ENCODE measurements at regions not wholly inside any gene's neighbourhood (a gene's known extent, or its start where the extent isn't known, plus 50 kb on each side); places are given as distances from the start of the nearest gene placed in this dataset.

DNA sequence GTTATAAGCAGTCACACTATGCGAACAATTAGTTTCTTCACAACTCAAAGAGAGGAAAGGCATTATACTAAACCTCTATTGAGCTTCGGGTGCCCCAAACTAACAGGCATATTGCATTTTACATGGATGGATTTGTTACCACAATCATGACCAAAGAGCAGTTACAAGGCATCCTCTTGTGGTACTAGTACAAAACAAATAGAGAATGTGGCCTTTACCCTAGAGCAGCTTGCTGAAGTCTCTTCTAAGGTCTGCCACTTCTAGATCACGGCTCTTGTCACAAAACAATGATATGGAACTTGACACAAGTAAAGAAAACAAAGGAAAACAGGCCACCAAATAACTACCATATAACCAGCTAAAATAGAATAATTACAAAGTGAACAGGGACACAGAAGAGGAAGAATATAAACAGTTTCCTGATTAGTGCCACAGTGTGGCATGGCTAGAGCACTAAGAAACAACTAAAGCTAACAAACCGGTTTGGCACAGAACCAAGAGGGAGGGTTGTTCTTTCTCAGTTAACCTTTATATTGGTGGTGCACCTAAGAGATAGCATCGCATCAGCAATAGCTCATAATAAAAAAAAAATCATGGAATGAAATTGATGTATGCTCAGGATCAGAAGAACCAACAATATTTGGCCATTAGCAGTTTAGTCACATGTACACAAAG is 209.7 kb upstream of the ATP2B1 start:
- H3K4me3 ChIP-seq (ENCODE audit: low read depth, low read length): no peak overlapping the region
- TF ChIP-seq, protein P1, sequence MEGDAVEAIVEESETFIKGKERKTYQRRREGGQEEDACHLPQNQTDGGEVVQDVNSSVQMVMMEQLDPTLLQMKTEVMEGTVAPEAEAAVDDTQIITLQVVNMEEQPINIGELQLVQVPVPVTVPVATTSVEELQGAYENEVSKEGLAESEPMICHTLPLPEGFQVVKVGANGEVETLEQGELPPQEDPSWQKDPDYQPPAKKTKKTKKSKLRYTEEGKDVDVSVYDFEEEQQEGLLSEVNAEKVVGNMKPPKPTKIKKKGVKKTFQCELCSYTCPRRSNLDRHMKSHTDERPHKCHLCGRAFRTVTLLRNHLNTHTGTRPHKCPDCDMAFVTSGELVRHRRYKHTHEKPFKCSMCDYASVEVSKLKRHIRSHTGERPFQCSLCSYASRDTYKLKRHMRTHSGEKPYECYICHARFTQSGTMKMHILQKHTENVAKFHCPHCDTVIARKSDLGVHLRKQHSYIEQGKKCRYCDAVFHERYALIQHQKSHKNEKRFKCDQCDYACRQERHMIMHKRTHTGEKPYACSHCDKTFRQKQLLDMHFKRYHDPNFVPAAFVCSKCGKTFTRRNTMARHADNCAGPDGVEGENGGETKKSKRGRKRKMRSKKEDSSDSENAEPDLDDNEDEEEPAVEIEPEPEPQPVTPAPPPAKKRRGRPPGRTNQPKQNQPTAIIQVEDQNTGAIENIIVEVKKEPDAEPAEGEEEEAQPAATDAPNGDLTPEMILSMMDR (conservative IDR thresholded peaks at IDR 0.05; ENCODE audit: low read depth, low read length): no peak
- no peak for DNase-seq (ENCODE audit: low read depth)

DNA sequence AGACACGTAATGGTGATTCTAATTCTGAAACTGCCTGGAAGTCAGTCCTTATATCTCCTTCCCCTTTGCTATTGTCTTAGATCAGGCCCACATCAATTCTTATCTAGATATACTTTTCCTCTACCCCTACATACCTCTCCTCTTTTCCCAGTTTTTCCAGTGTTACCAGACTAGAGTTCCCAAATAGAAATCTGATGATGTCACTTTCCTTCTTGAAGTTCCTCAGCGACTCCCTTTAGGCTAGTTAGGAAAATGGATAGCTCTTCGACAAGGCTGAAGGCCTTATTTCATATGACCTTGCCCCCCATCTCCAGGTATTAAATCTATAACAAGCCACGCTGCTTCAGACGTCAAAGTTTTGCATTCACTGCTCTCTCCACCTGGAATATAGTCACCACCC is 201.1 kb upstream of the ATP2B1 start:
- DNase-seq (ENCODE audit: low read depth): no peak
- no peak overlapping the region for H3K4me3 ChIP-seq (ENCODE audit: low read depth, low read length)
- TF ChIP-seq, protein P1 (conservative IDR thresholded peaks at IDR 0.05; ENCODE audit: low read depth, low read length): no peak

DNA sequence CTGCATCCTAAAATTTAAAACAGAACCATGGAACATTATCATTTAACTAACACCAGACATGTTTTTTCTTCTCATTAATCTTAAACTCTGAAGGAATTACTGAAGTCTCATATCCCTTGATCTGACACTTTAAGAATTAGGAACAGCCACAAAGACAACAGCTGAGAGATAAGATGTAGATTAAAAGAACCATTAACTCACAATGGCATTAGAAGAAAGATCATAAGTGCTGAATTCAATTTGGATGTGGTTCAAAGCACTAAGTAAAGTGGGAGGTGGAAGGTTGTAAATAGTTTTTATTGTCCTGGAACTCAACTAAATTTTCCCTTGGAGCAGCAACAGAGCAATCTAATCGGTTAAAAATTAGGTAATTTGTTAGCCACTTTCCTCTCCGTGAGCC is 199.0 kb upstream of the ATP2B1 start:
- TF ChIP-seq, protein P1 (conservative IDR thresholded peaks at IDR 0.05; ENCODE audit: low read depth, low read length): no peak
- DNase-seq (ENCODE audit: low read depth): no peak
- H3K4me3 ChIP-seq (ENCODE audit: low read depth, low read length): no peak overlapping the region

DNA sequence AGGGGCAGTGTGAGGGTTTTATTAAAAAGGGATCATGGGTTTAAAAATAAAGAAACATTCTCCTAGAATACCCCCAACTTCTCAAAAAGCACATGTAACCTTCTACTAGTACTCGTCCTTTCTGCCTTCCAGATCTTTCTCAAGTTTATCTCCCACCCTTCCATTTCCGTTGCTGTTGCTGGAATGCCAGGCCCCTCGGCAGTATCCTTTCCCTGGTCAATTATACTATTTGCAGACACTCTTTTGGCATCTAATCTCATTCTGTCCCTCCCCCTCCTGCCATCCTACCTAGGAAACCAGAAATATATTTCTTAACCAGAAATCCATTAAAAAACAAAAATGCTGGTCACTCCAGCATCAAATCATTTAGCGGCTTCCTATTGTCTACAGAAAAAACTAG is 198.2 kb upstream of the ATP2B1 start:
- H3K4me3 ChIP-seq (ENCODE audit: low read depth, low read length): no peak overlapping the region
- DNase-seq (ENCODE audit: low read depth): no peak
- TF ChIP-seq, protein P1 (conservative IDR thresholded peaks at IDR 0.05; ENCODE audit: low read depth, low read length): no peak

DNA sequence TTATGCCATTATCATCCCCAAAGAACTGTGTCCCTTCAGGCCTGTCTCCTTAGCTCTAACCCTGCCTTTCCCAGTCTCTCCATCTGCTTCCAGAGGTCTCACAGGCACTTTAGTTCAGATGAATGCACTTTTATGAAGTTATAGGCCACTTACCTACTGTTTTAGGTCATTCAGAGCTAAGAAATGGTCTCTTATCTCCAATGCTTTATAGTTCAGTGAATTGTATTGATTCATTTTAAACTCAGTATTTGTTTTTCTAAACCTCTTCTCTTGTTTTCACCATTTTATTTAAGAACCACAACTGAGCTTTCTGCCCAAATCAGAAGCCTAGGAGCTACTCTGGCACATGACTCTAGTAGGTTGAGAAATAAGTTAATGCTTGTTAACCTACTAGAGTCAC is 197.5 kb upstream of the ATP2B1 start:
- DNase-seq (ENCODE audit: low read depth): no peak
- H3K4me3 ChIP-seq (ENCODE audit: low read depth, low read length): no peak overlapping the region
- TF ChIP-seq, protein P1 (conservative IDR thresholded peaks at IDR 0.05; ENCODE audit: low read depth, low read length): no peak

DNA sequence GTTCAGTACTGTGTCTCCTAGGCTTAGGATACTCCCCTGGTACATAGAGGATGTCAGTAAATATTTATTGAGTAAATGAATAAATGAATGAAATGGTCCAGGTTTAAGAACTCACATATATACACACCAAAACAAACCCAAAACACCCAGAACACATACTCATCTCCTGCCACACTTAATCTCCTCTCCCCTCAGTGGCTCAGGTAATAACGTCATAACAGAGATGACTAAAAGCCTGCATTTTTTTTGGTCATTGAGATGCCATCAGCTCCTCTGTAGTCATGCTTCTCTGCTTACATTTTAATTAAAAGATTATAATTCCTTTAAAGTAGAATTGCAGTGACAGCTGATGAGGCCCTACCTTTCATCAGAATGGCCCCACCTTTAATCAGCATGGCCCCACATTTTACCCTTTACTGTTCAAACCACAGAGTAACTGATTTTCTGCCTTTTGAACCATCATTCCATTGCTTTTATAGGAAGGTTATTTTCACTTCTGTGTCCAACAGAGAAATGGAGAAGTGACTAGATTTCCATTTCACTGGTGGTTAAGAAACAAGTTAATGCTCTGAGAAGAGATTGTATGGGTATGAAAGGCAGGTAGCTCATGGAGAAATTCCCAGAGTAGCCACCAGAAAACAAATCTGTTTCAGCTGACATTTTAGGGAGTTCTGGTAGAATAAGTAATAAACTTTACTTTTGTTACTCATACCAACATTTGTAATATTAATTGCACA is 193.4 kb upstream of the ATP2B1 start:
- TF ChIP-seq, protein P1 (conservative IDR thresholded peaks at IDR 0.05; ENCODE audit: low read depth, low read length): no peak
- DNase-seq (ENCODE audit: low read depth): no peak
- H3K4me3 ChIP-seq (ENCODE audit: low read depth, low read length): no peak overlapping the region

DNA sequence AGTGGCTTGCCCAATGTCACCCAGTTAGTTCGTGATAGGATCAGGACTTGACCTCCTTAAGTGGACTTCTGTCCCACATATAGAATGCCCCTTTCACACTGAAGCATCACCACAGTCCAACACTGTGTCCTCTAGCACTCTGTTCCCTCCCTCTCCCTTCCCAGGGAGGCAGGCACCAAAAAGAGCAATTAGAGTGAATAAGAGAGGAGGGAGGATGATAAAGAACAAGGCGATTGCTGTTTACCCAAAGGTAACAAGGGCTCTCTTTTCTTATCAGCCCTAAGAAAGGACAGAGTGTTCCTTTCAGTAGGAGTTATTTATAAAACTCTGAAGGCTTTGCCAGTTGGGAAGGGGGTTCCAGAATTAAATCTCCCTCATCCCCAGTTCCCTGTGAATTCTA is 192.7 kb upstream of the ATP2B1 start:
- DNase-seq (ENCODE audit: low read depth): no peak
- TF ChIP-seq, protein P1 (conservative IDR thresholded peaks at IDR 0.05; ENCODE audit: low read depth, low read length): no peak
- H3K4me3 ChIP-seq (ENCODE audit: low read depth, low read length): no peak overlapping the region

Data from epithelial cell of proximal tubule (primary cell).